Erythroblast (primary cell): ENCODE measurements at regions not wholly inside any gene's neighbourhood (a gene's known extent, or its start where the extent isn't known, plus 50 kb on each side); places are given as distances from the start of the nearest gene placed in this dataset.
A peak's percentile ranks its signal among the peaks of the same experiment; 100 is the strongest.

Experiments used
- DNase-seq, 2 experiments: peaks; one replicate each; lab custom pipeline; 2025; lab: John Stamatoyannopoulos, UW
- GATA1 ChIP-seq: IDR thresholded peaks from 2 replicates; pipeline ENCODE4 v1.6.1; 2011; ENCODE audit warnings: low read depth, mild to moderate bottlenecking, control low read depth, low read length, moderate library complexity
- POLR2A ChIP-seq: IDR thresholded peaks from 2 replicates; pipeline ENCODE4 v1.6.1; 2011; ENCODE audit warnings: mild to moderate bottlenecking, low read length

- DNase-seq: no peak
- no peak for TF ChIP-seq POLR2A
- TF ChIP-seq GATA1: no peak
Measured at GRCh38 chr11:95451682-95452081, 220.7 kb upstream of the SESN3 start.

GRCh38 chr11:95451261-95451660 is 220.3 kb upstream of the SESN3 start:
- no peak for DNase-seq
- TF ChIP-seq GATA1: no peak
- no peak for TF ChIP-seq POLR2A

- DNase-seq: peak in 1 of 2 experiments; percentile 62
Measured at GRCh38 chr11:95450547-95451123, 219.6 kb upstream of the SESN3 start.

GRCh38 chr11:95445746-95446333 is 214.8 kb upstream of the SESN3 start:
- TF ChIP-seq GATA1 (no peak), POLR2A (no peak)

More at GRCh38 chr11:95450547-95451123, 219.6 kb upstream of the SESN3 start:
- no peak for TF ChIP-seq GATA1
- no peak for TF ChIP-seq POLR2A

GRCh38 chr11:95444309-95445241 is 213.6 kb upstream of the SESN3 start:
- TF ChIP-seq POLR2A (no peak), GATA1 (no peak)
- DNase-seq: no peak

More at GRCh38 chr11:95445746-95446333, 214.8 kb upstream of the SESN3 start:
- no peak for DNase-seq

GRCh38 chr11:95443386-95443785 is 212.4 kb upstream of the SESN3 start:
- TF ChIP-seq POLR2A (no peak), GATA1 (no peak)

GRCh38 chr11:95442531-95443050 is 211.6 kb upstream of the SESN3 start:
- no peak for DNase-seq
- TF ChIP-seq GATA1 (no peak), POLR2A (no peak)

More at GRCh38 chr11:95443386-95443785, 212.4 kb upstream of the SESN3 start:
- DNase-seq: peak in 1 of 2 experiments; percentile 26

- TF ChIP-seq POLR2A: no peak
- no peak for TF ChIP-seq GATA1
- no peak for DNase-seq
Measured at GRCh38 chr11:95435628-95436353, 204.8 kb upstream of the SESN3 start.

- DNase-seq: no peak
- TF ChIP-seq POLR2A: no peak
- TF ChIP-seq GATA1: no peak
Measured at GRCh38 chr11:95435192-95435591, 204.2 kb upstream of the SESN3 start.

GRCh38 chr11:95434489-95435057 is 203.6 kb upstream of the SESN3 start:
- no peak for DNase-seq
- TF ChIP-seq GATA1 (no peak), POLR2A (no peak)

- no peak for TF ChIP-seq POLR2A
- TF ChIP-seq GATA1: no peak
Measured at GRCh38 chr11:95434009-95434408, 203.0 kb upstream of the SESN3 start.

GRCh38 chr11:95432714-95433503 is 201.9 kb upstream of the SESN3 start:
- TF ChIP-seq GATA1: no peak
- no peak for TF ChIP-seq POLR2A
- DNase-seq: no peak

More at GRCh38 chr11:95434009-95434408, 203.0 kb upstream of the SESN3 start:
- DNase-seq: no peak
